ENCODE measurements at regions not wholly inside any gene's neighbourhood (a gene's known extent, or its start where the extent isn't known, plus 50 kb on each side); places are given as distances from the start of the nearest gene placed in this dataset.

GRCh38 chr13:85363504-85363903 is 435.7 kb downstream of the SLITRK6 start:
- no peak for TF ChIP-seq EZH2 (IDR thresholded peaks at IDR 0.05)
- no peak for TF ChIP-seq CTCF (IDR thresholded peaks at IDR 0.05)
